ENCODE measurements at regions not wholly inside any gene's neighbourhood (a gene's known extent, or its start where the extent isn't known, plus 50 kb on each side); places are given as distances from the start of the nearest gene placed in this dataset.

DNA sequence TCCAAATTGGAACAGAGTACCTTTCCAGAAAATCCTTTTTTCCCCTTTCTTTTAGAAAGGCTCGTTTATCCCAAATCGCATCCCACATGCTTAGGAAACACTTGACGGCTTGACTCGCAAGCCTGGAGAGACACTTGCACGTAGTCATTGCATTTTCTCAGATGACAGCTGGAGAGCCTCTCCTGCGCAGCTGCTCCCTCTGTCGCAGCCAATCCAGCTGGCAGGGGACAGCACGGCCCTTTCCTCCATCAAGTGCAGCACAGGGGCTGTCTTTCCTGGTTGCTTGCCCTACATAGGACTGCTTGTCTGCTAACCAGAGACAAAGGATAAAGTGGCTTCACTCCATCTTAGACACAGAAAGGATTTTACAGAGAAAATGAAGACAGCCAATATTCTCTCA, 77.6 kb upstream of the RGS17 start:
- TF ChIP-seq CTCF (conservative IDR thresholded peaks at IDR 0.05): no peak
- TF ChIP-seq ZFX (IDR thresholded peaks at IDR 0.05): no peak
